ENCODE measurements at regions not wholly inside any gene's neighbourhood (a gene's known extent, or its start where the extent isn't known, plus 50 kb on each side); places are given as distances from the start of the nearest gene placed in this dataset.

- Histone ChIP-seq H3K27me3 (no peaks in the 10 kb centered on the region), H3K36me3 (no peaks in the 10 kb centered on the region), H3K4me1 (ENCODE audit: insufficient read depth) (no peaks in the 10 kb centered on the region), H3K9me3 (no peaks in the 10 kb centered on the region), H3K27ac (no peak overlapping the region), H3K4me3 (no peak overlapping the region)
- WGBS, 3 donors: 74 to 89% (median 80%) methylated on average over 1 of the region's 1 CpG
- no peak for DNase-seq
- intact Hi-C loops (cut with DNase I): no loop called here
- TF ChIP-seq EP300 (IDR thresholded peaks at IDR 0.05): no peak
- TF ChIP-seq CTCF (IDR thresholded peaks at IDR 0.05): no peak
Observed at GRCh38 chr4:126790633-126791032, 842.1 kb upstream of the INTU start.

- Histone ChIP-seq H3K36me3 (no peaks in the 10 kb centered on the region), H3K9me3 (no peaks in the 10 kb centered on the region), H3K4me1 (ENCODE audit: insufficient read depth) (no peaks in the 10 kb centered on the region), H3K4me3 (no peak overlapping the region), H3K27ac (no peak overlapping the region), H3K27me3 (no peaks in the 10 kb centered on the region)
- 87 to 94% (median 90%) methylated on average over 2 of the region's 2 CpGs for WGBS, 3 donors
- TF ChIP-seq POLR2A (IDR thresholded peaks at IDR 0.05) (no peak), EP300 (IDR thresholded peaks at IDR 0.05) (no peak), CTCF (IDR thresholded peaks at IDR 0.05) (no peak)
- DNase-seq: no peak
- intact Hi-C loops (cut with DNase I): no loop called here
Observed at GRCh38 chr4:126794363-126794762, 838.4 kb upstream of the INTU start.

GRCh38 chr4:126798214-126798613, 834.5 kb upstream of the INTU start:
- TF ChIP-seq EP300 (IDR thresholded peaks at IDR 0.05) (no peak), CTCF (IDR thresholded peaks at IDR 0.05) (no peak), POLR2A (IDR thresholded peaks at IDR 0.05) (no peak)
- H3K4me1 ChIP-seq (ENCODE audit: insufficient read depth): no peaks in the 10 kb centered on the region
- no peak overlapping the region for H3K27ac ChIP-seq
- DNase-seq: no peak
- no peaks in the 10 kb centered on the region for H3K9me3 ChIP-seq
- no peaks in the 10 kb centered on the region for H3K27me3 ChIP-seq
- intact Hi-C loops (cut with DNase I): no loop called here
- H3K4me3 ChIP-seq: no peak overlapping the region
- no peaks in the 10 kb centered on the region for H3K36me3 ChIP-seq
- WGBS, 3 donors: 86 to 94% (median 90%) methylated on average over 1 of the region's 1 CpG

GRCh38 chr4:126799416-126799815, 833.3 kb upstream of the INTU start:
- WGBS, 3 donors: 50 to 60% (median 59%) methylated on average over 2 of the region's 2 CpGs
- Histone ChIP-seq H3K27ac (no peak overlapping the region), H3K4me3 (no peak overlapping the region), H3K9me3 (no peaks in the 10 kb centered on the region), H3K27me3 (no peaks in the 10 kb centered on the region), H3K4me1 (ENCODE audit: insufficient read depth) (no peaks in the 10 kb centered on the region), H3K36me3 (no peaks in the 10 kb centered on the region)
- no peak for DNase-seq
- intact Hi-C loops (cut with DNase I): no loop called here
- TF ChIP-seq POLR2A (IDR thresholded peaks at IDR 0.05) (no peak), CTCF (IDR thresholded peaks at IDR 0.05) (no peak), EP300 (IDR thresholded peaks at IDR 0.05) (no peak)
